ENCODE measurements at regions not wholly inside any gene's neighbourhood (a gene's known extent, or its start where the extent isn't known, plus 50 kb on each side); places are given as distances from the start of the nearest gene placed in this dataset.
A peak's percentile ranks its signal among the peaks of the same experiment; 100 is the strongest.

- TF ChIP-seq, protein P1, sequence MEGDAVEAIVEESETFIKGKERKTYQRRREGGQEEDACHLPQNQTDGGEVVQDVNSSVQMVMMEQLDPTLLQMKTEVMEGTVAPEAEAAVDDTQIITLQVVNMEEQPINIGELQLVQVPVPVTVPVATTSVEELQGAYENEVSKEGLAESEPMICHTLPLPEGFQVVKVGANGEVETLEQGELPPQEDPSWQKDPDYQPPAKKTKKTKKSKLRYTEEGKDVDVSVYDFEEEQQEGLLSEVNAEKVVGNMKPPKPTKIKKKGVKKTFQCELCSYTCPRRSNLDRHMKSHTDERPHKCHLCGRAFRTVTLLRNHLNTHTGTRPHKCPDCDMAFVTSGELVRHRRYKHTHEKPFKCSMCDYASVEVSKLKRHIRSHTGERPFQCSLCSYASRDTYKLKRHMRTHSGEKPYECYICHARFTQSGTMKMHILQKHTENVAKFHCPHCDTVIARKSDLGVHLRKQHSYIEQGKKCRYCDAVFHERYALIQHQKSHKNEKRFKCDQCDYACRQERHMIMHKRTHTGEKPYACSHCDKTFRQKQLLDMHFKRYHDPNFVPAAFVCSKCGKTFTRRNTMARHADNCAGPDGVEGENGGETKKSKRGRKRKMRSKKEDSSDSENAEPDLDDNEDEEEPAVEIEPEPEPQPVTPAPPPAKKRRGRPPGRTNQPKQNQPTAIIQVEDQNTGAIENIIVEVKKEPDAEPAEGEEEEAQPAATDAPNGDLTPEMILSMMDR (IDR thresholded peaks at IDR 0.05; ENCODE audit: control extremely low read depth in 1 of 3, insufficient read depth in 1 of 3, low read depth in 1 of 3, low read length in 3 of 3), result peak in 1 of 3 experiments; percentile 18; a peak in 1 of 4 replicates
- TF ChIP-seq POLR2A (IDR thresholded peaks at IDR 0.05; ENCODE audit: control extremely low read depth in 1 of 2, low read depth in 2 of 2, low read length in 2 of 2) (no peak), POLR2AphosphoS5 (IDR thresholded peaks at IDR 0.05; ENCODE audit: low read depth, low read length) (no peak), CBX8 (IDR thresholded peaks at IDR 0.05; ENCODE audit: borderline replicate concordance, low read depth, low read length) (no peak), EP300 (IDR thresholded peaks at IDR 0.05; ENCODE audit: borderline replicate concordance in 1 of 2, low read depth in 2 of 2, low read length in 2 of 2) (no peak), YY1 (IDR thresholded peaks at IDR 0.05; ENCODE audit: low read depth, low read length) (no peak), SIN3A (conservative IDR thresholded peaks at IDR 0.05 in 1 of 2, IDR thresholded peaks at IDR 0.05 in 1 of 2; ENCODE audit: low read depth in 1 of 2, low read length in 2 of 2) (no peak), KDM5A (IDR thresholded peaks at IDR 0.05; ENCODE audit: low read length) (no peak), HDAC2 (IDR thresholded peaks at IDR 0.05; ENCODE audit: borderline replicate concordance in 1 of 2, low read depth in 2 of 2, low read length in 2 of 2) (no peak), EZH2 (IDR thresholded peaks at IDR 0.05; ENCODE audit: low read depth, low read length, severe bottlenecking) (no peak), TBP (IDR thresholded peaks at IDR 0.05; ENCODE audit: low read depth, low read length) (no peak)
- TF ChIP-seq, protein P2, sequence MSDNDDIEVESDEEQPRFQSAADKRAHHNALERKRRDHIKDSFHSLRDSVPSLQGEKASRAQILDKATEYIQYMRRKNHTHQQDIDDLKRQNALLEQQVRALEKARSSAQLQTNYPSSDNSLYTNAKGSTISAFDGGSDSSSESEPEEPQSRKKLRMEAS (IDR thresholded peaks at IDR 0.05), result no peak
These were observed 114.9 kb downstream of the DSC3 start for GRCh38 chr18:30927517-30928075.
